Breast epithelium (tissue), 4 donors: ENCODE measurements at regions not wholly inside any gene's neighbourhood (a gene's known extent, or its start where the extent isn't known, plus 50 kb on each side); places are given as distances from the start of the nearest gene placed in this dataset.

Source experiments
- DNase-seq, 2 donors: peaks; one replicate each; pipeline ENCODE4 v3.0.0-alpha.2; 2019; ENCODE audit warnings: low spot score in 2 of 2
- H3K27ac ChIP-seq, 2 donors: fragments of 200-600 bp; sonication (generic) in 1 of 2; one replicate each; pipeline ENCODE4 v1.5.1; 2016 to 2019; ENCODE audit warnings: mild to moderate bottlenecking in 1 of 2
- H3K27me3 ChIP-seq, 2 donors: fragments of 200-600 bp; sonication (generic) in 1 of 2; one replicate each; pipeline versions ENCODE4 v1.5.1 to v1.6.0; 2017 to 2019; ENCODE audit warnings: control low read depth in 1 of 2, mild to moderate bottlenecking in 1 of 2
- H3K36me3 ChIP-seq: fragments of 200-600 bp; one replicate; pipeline ENCODE4 v1.5.1; 2019
- H3K4me1 ChIP-seq, 2 donors: fragments of 200-600 bp; sonication (generic); one replicate each; pipeline ENCODE4 v1.5.1; 2016 to 2019; ENCODE audit warnings: control low read depth in 1 of 2
- H3K4me3 ChIP-seq, 3 donors: fragments of 200-600 bp; sonication (generic); 1 replicate in 2 of 3; 2 replicates in 1 of 3; pipeline ENCODE4 v1.5.1; 2016 to 2019; ENCODE audit warnings: mild to moderate bottlenecking in 3 of 3, moderate library complexity in 2 of 3
- H3K9me3 ChIP-seq, 2 donors: fragments of 200-600 bp; sonication (generic) in 1 of 2; one replicate each; pipeline ENCODE4 v1.5.1; 2016 to 2019; ENCODE audit warnings: control low read depth in 1 of 2
- POLR2A ChIP-seq: fragments of 450-650 bp; IDR thresholded peaks from one replicate; pipeline ENCODE4 v1.6.1; 2016; ENCODE audit warnings: antibody characterized with exemption, mild to moderate bottlenecking, moderate library complexity
- POLR2AphosphoS5 ChIP-seq, 3 donors: sonication (generic); formaldehyde crosslinking; IDR thresholded peaks; one replicate each; pipeline ENCODE4 v1.6.1; 2017; ENCODE audit warnings: antibody characterized with exemption in 3 of 3
- intact Hi-C: fragments of 100-400 bp; cut with DNase I; formaldehyde crosslinking; loops from one replicate; pipeline ENCODE4 v1.15.1; 2023; ENCODE audit warnings: low total_unique reads
- TF ChIP-seq, protein P1 (sequence below), 3 donors: fragments of 450-650 bp; IDR thresholded peaks; one replicate each; pipeline ENCODE4 v1.5.1; 2016 to 2017; ENCODE audit warnings: antibody characterized with exemption in 3 of 3, mild to moderate bottlenecking in 3 of 3, moderate library complexity in 3 of 3

DNA sequence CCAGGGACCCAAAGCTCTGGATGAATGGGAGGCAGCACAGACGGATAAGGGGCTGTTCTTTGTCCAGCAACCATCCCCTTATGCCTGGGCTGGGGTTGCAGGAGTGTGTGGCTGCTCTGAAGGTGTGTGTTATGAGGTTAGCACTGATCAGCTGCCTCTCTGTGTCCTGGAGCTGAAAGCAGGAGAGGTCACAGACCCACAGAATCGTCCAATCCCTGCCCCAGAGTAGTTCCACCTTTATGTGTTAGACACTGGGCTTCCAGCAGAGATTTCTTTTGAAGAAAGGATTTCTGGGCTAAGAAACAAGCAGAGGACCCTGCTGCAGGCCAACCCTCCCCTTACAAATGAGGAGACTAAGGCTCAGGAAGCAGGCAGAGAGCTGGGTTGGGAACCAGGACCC lies 62.4 kb downstream of the ARL6IP4 start:
- no peaks in the 10 kb centered on the region for H3K36me3 ChIP-seq
- H3K4me3 ChIP-seq = no peak overlapping the region
- no peaks in the 10 kb centered on the region for H3K27me3 ChIP-seq
- no peaks in the 10 kb centered on the region for H3K9me3 ChIP-seq
- TF ChIP-seq POLR2AphosphoS5 (IDR thresholded peaks at IDR 0.05) = no peak
- TF ChIP-seq POLR2A = no peak
- TF ChIP-seq, protein P1, sequence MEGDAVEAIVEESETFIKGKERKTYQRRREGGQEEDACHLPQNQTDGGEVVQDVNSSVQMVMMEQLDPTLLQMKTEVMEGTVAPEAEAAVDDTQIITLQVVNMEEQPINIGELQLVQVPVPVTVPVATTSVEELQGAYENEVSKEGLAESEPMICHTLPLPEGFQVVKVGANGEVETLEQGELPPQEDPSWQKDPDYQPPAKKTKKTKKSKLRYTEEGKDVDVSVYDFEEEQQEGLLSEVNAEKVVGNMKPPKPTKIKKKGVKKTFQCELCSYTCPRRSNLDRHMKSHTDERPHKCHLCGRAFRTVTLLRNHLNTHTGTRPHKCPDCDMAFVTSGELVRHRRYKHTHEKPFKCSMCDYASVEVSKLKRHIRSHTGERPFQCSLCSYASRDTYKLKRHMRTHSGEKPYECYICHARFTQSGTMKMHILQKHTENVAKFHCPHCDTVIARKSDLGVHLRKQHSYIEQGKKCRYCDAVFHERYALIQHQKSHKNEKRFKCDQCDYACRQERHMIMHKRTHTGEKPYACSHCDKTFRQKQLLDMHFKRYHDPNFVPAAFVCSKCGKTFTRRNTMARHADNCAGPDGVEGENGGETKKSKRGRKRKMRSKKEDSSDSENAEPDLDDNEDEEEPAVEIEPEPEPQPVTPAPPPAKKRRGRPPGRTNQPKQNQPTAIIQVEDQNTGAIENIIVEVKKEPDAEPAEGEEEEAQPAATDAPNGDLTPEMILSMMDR (IDR thresholded peaks at IDR 0.05) = no peak
- H3K4me1 ChIP-seq = no peaks in the 10 kb centered on the region
- intact Hi-C loops = loop anchor here (10.0 kb wide), 1 partner anchor 78 kb away; the partner anchor contains the start of gene ABCB9
- no peak for DNase-seq
- H3K27ac ChIP-seq = no peak overlapping the region

- Histone ChIP-seq H3K36me3 (no peaks in the 10 kb centered on the region), H3K4me3 (no peak overlapping the region), H3K27ac (no peak overlapping the region), H3K9me3 (no peaks in the 10 kb centered on the region), H3K4me1 (no peaks in the 10 kb centered on the region), H3K27me3 (no peaks in the 10 kb centered on the region)
- intact Hi-C loops = loop anchor here (10.0 kb wide), 1 partner anchor 77 kb away; the partner anchor contains the start of gene ABCB9
- TF ChIP-seq POLR2AphosphoS5 (IDR thresholded peaks at IDR 0.05) (no peak), POLR2A (no peak)
- TF ChIP-seq, protein P1 (IDR thresholded peaks at IDR 0.05) = no peak
- DNase-seq = no peak
These were observed 61.6 kb downstream of the ARL6IP4 start for GRCh38 chr12:123041811-123042655.

DNA sequence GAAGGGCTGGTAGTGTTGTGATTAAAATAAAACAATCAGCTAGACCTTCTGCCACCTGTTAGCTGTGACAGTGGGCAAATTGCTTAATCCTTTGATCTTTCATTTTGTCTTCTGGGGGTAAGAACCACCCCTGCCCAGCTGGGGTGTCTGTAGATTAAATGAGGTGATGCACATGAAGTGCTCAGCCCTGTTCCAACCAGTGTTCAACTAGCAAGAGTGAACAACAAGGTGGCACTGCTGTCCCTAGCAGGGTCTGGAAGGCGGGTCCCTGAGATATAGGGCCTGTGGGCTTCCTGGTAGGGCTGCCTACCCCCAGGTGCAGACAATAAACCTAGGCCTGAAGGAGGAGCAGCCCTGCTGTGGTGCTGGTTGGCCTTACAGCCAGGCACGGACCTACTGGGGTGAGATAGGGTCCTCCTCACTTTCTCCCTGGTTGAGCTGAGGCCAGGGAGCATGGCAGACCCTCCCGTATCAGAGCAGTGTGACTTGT lies 60.6 kb downstream of the ARL6IP4 start:
- DNase-seq = no peak
- no peaks in the 10 kb centered on the region for H3K9me3 ChIP-seq
- TF ChIP-seq, protein P1 (IDR thresholded peaks at IDR 0.05) = no peak
- TF ChIP-seq POLR2AphosphoS5 (IDR thresholded peaks at IDR 0.05) (no peak), POLR2A (no peak)
- intact Hi-C loops = loop anchor here (10.0 kb wide), 1 partner anchor 76 kb away; the partner anchor contains the start of gene ABCB9
- H3K36me3 ChIP-seq = no peaks in the 10 kb centered on the region
- no peaks in the 10 kb centered on the region for H3K4me1 ChIP-seq
- H3K27me3 ChIP-seq = no peaks in the 10 kb centered on the region
- H3K27ac ChIP-seq = no peak overlapping the region
- no peak overlapping the region for H3K4me3 ChIP-seq

DNA sequence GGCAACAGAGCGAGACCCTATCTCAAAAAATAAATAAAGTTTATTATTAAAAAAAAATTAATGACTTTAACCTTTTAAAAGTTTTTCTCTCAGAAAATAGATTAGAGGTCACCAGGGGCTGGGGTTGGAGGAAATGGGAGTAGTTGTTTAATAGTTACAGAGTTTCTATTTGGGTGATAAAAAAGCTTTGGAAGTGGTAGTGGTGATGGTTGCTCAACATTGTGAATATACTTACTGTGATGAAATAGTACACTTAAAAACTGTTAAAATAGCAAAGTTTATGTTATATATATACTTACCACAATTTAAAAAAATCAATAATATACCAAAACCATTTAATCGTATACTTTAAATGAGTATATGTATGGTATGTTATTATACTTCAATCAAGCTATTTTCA lies 59.6 kb downstream of the ARL6IP4 start:
- TF ChIP-seq, protein P1 (IDR thresholded peaks at IDR 0.05) = no peak
- TF ChIP-seq POLR2AphosphoS5 (IDR thresholded peaks at IDR 0.05) (no peak), POLR2A (no peak)
- Histone ChIP-seq H3K4me3 (no peak overlapping the region), H3K9me3 (no peaks in the 10 kb centered on the region), H3K27ac (no peak overlapping the region), H3K4me1 (no peaks in the 10 kb centered on the region), H3K36me3 (no peaks in the 10 kb centered on the region), H3K27me3 (no peaks in the 10 kb centered on the region)
- intact Hi-C loops = loop anchor here (10.0 kb wide), 1 partner anchor 75 kb away; the partner anchor contains the start of gene ABCB9
- no peak for DNase-seq

DNA sequence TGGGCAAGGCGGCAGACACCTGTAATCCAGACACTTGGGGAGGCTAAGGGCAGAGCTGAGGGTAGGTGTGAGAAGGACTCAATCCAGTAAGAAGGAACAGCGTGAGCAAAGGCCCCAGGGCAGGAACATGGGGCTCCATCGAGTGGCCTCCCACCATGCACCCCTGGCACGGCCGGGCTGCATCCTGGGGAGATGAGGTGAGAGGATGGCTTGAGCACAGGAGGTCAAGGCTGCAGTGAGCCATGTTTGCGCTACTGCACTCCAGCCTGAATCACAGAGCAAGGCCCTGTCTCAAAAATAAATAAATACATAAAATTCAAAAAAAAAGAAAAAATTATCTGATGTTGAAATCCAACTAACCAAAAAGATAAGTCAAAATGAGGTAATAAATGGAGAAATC lies 58.5 kb downstream of the ARL6IP4 start:
- Histone ChIP-seq H3K27ac (no peak overlapping the region), H3K9me3 (no peaks in the 10 kb centered on the region), H3K27me3 (no peaks in the 10 kb centered on the region), H3K4me3 (no peak overlapping the region), H3K4me1 (no peaks in the 10 kb centered on the region), H3K36me3 (no peaks in the 10 kb centered on the region)
- TF ChIP-seq, protein P1 (IDR thresholded peaks at IDR 0.05) = no peak
- TF ChIP-seq POLR2AphosphoS5 (IDR thresholded peaks at IDR 0.05) (no peak), POLR2A (no peak)
- intact Hi-C loops = no loop called here
- DNase-seq = no peak
